SK-N-SH treated with all-trans-retinoic acid at 6 μM for 48 hours (cell line): ENCODE measurements at regions not wholly inside any gene's neighbourhood (a gene's known extent, or its start where the extent isn't known, plus 50 kb on each side); places are given as distances from the start of the nearest gene placed in this dataset.

ENCODE experiments used
- ARNTL ChIP-seq: fragments of 450-650 bp; formaldehyde crosslinking; IDR thresholded peaks from 2 replicates; pipeline ENCODE4 v1.5.0; 2020; ENCODE audit warnings: low read depth, mild to moderate bottlenecking, moderate library complexity, borderline replicate concordance
- BACH2 ChIP-seq: fragments of 250-450 bp; sonication (Bioruptor Pico); IDR thresholded peaks from 2 replicates; pipeline ENCODE4 v1.9.0; 2021; ENCODE audit warnings: mild to moderate bottlenecking, borderline replicate concordance
- CREB5 ChIP-seq: fragments of 250-450 bp; sonication (Bioruptor Pico); IDR thresholded peaks from 2 replicates; pipeline ENCODE4 v1.5.1; 2020; ENCODE audit warnings: low read depth, mild to moderate bottlenecking, moderate library complexity
- ESRRG ChIP-seq: fragments of 250-450 bp; sonication (Bioruptor Pico); IDR thresholded peaks from 2 replicates; pipeline ENCODE4 v1.6.1; 2021; ENCODE audit warnings: mild to moderate bottlenecking
- GLIS3 ChIP-seq: fragments of 250-450 bp; sonication (Bioruptor Pico); IDR thresholded peaks from 2 replicates; pipeline ENCODE4 v1.5.0; 2020; ENCODE audit warnings: mild to moderate bottlenecking, moderate library complexity
- PATZ1 ChIP-seq: fragments of 250-450 bp; sonication (Bioruptor Pico); IDR thresholded peaks from 2 replicates; pipeline ENCODE4 v1.8.0; 2020; ENCODE audit warnings: mild to moderate bottlenecking, moderate library complexity, borderline replicate concordance
- PPARA ChIP-seq: fragments of 250-450 bp; sonication (Bioruptor Pico); IDR thresholded peaks from 2 replicates; pipeline ENCODE4 v1.5.0; 2020; ENCODE audit warnings: mild to moderate bottlenecking, borderline replicate concordance
- TCF4 ChIP-seq: fragments of 250-450 bp; sonication (Bioruptor Pico); IDR thresholded peaks from 2 replicates; pipeline ENCODE4 v1.8.0; 2021; ENCODE audit warnings: mild to moderate bottlenecking, moderate library complexity, borderline replicate concordance
- TOX ChIP-seq: fragments of 250-450 bp; sonication (Bioruptor Pico); IDR thresholded peaks from 2 replicates; pipeline ENCODE4 v1.8.0; 2021; ENCODE audit warnings: mild to moderate bottlenecking, moderate library complexity, borderline replicate concordance
- ZC3H10 ChIP-seq: fragments of 250-450 bp; sonication (Bioruptor Pico); IDR thresholded peaks from 2 replicates; pipeline ENCODE4 v1.5.1; 2021; ENCODE audit warnings: mild to moderate bottlenecking, moderate library complexity
- ZFP3 ChIP-seq: fragments of 250-450 bp; sonication (Bioruptor Pico); IDR thresholded peaks from 2 replicates; pipeline ENCODE4 v1.5.0; 2020; ENCODE audit warnings: mild to moderate bottlenecking, moderate library complexity
- ZFP30 ChIP-seq: fragments of 450-650 bp; formaldehyde crosslinking; IDR thresholded peaks from 2 replicates; pipeline ENCODE4 v1.5.0; 2022; ENCODE audit warnings: mild to moderate bottlenecking, moderate library complexity
- TF ChIP-seq, protein P1 (sequence below): fragments of 250-450 bp; sonication (Bioruptor Pico); IDR thresholded peaks from 2 replicates; pipeline ENCODE4 v1.5.1; 2021; ENCODE audit warnings: mild to moderate bottlenecking, moderate library complexity
- TF ChIP-seq, protein P2 (sequence below): fragments of 250-450 bp; sonication (Bioruptor Pico); IDR thresholded peaks from 2 replicates; pipeline ENCODE4 v1.8.0; 2021; ENCODE audit warnings: low read depth, mild to moderate bottlenecking, moderate library complexity, borderline replicate concordance

DNA sequence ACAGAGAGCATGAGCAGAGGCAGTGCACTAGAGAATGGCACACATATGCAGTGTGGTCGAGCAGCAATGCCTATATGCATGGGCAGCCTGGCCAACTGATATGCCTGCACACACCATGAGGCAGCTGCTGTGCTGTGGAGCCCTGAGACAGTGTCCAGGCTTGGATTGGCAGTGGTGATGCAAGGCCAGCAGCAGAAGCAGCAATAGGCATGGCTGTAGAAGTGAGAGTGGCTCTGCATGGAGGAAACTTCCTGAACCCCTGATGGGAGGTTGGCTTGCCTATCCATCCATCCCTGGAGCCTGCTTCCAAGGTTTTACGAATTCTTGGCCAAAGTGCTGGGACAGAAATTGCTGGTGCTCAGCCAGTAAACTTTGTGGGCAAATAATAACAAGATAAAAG, 89.7 kb downstream of the DIRAS3 start:
- TF ChIP-seq ZC3H10: no peak
- TF ChIP-seq, protein P1, sequence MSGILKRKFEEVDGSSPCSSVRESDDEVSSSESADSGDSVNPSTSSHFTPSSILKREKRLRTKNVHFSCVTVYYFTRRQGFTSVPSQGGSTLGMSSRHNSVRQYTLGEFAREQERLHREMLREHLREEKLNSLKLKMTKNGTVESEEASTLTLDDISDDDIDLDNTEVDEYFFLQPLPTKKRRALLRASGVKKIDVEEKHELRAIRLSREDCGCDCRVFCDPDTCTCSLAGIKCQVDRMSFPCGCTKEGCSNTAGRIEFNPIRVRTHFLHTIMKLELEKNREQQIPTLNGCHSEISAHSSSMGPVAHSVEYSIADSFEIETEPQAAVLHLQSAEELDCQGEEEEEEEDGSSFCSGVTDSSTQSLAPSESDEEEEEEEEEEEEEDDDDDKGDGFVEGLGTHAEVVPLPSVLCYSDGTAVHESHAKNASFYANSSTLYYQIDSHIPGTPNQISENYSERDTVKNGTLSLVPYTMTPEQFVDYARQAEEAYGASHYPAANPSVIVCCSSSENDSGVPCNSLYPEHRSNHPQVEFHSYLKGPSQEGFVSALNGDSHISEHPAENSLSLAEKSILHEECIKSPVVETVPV (CRISPR knock-in tag): no peak
- TF ChIP-seq, protein P2, sequence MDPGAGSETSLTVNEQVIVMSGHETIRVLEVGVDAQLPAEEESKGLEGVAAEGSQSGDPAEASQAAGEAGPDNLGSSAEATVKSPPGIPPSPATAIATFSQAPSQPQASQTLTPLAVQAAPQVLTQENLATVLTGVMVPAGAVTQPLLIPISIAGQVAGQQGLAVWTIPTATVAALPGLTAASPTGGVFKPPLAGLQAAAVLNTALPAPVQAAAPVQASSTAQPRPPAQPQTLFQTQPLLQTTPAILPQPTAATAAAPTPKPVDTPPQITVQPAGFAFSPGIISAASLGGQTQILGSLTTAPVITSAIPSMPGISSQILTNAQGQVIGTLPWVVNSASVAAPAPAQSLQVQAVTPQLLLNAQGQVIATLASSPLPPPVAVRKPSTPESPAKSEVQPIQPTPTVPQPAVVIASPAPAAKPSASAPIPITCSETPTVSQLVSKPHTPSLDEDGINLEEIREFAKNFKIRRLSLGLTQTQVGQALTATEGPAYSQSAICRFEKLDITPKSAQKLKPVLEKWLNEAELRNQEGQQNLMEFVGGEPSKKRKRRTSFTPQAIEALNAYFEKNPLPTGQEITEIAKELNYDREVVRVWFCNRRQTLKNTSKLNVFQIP: no peak
- TF ChIP-seq CREB5 (CRISPR knock-in tag): no peak
- TF ChIP-seq ZFP30 (CRISPR knock-in tag): no peak
- no peak for TF ChIP-seq TCF4
- TF ChIP-seq TOX (CRISPR knock-in tag): no peak
- no peak for TF ChIP-seq ESRRG (CRISPR knock-in tag)
- no peak for TF ChIP-seq ZFP3 (CRISPR knock-in tag)
- TF ChIP-seq BACH2 (CRISPR knock-in tag): no peak
- no peak for TF ChIP-seq PATZ1 (CRISPR knock-in tag)
- TF ChIP-seq GLIS3 (CRISPR knock-in tag): no peak
- TF ChIP-seq PPARA (CRISPR knock-in tag): no peak
- no peak for TF ChIP-seq ARNTL (CRISPR knock-in tag)
